Right lobe of liver (tissue), 6 donors: ENCODE measurements at regions not wholly inside any gene's neighbourhood (a gene's known extent, or its start where the extent isn't known, plus 50 kb on each side); places are given as distances from the start of the nearest gene placed in this dataset.

ENCODE experiments used
- ATAC-seq, 4 donors: fragments of 200-7000 bp; cut with Tn5 transposase; one replicate each; pipeline ENCODE4 v1.9.1; 2020; ENCODE audit warnings: mild to moderate bottlenecking in 4 of 4, moderate library complexity in 4 of 4
- DNase-seq, 3 donors: peaks; one replicate each; pipeline ENCODE4 v3.0.0-alpha.2; 2020
- H3K27ac ChIP-seq, 3 donors: fragments of 200-600 bp; one replicate each; pipeline ENCODE4 v1.8.0; 2022
- H3K27me3 ChIP-seq, 2 donors: fragments of 200-600 bp; one replicate each; pipeline ENCODE4 v1.8.0; 2022
- H3K36me3 ChIP-seq, 4 donors: fragments of 200-600 bp; sonication (generic) in 1 of 4; one replicate each; pipeline versions ENCODE4 v1.5.1 to v1.8.0; 2017 to 2022; ENCODE audit warnings: control low read depth in 1 of 4
- H3K4me1 ChIP-seq, 4 donors: fragments of 200-600 bp; sonication (generic) in 1 of 4; one replicate each; pipeline versions ENCODE4 v1.5.1 to v1.8.0; 2017 to 2022; ENCODE audit warnings: control low read depth in 1 of 4
- H3K4me3 ChIP-seq, 3 donors: fragments of 200-600 bp; one replicate each; pipeline ENCODE4 v1.8.0; 2022
- H3K9me3 ChIP-seq, 4 donors: fragments of 200-600 bp; sonication (generic) in 1 of 4; one replicate each; pipeline versions ENCODE4 v1.5.1 to v1.8.0; 2017 to 2022; ENCODE audit warnings: control low read depth in 1 of 4
- POLR2A ChIP-seq: fragments of 450-650 bp; IDR thresholded peaks from one replicate; pipeline ENCODE4 v1.6.1; 2017; ENCODE audit warnings: antibody characterized with exemption, mild to moderate bottlenecking
- WGBS: methylation state at CpG from one replicate; pipeline ENCODE4 v1.1.6; 2018; ENCODE audit warnings: low coverage, low lambda C conversion rate; ENCODE audit not compliant: insufficient coverage; ENCODE audit errors: missing lambda C conversion rate; 5-methylcytosine and 5-hydroxymethylcytosine counted together
- intact Hi-C, 2 donors: fragments of 100-400 bp; cut with DNase I; formaldehyde crosslinking; loops; one replicate each; pipeline versions ENCODE4 v1.11.2 to v1.14.1; 2022
- TF ChIP-seq, protein P1 (sequence below), 4 donors: fragments of 200-600 bp in 3 of 4; fragments of 450-650 bp in 1 of 4; IDR thresholded peaks; one replicate each; pipeline versions ENCODE4 v1.5.1 to v1.8.0; 2016 to 2022; ENCODE audit warnings: antibody characterized with exemption in 4 of 4, mild to moderate bottlenecking in 2 of 4
- donor health status: DM: no; HTN: yes; CAD: no.
- donor health status: DM: no; HTN: no; CAD: no.
- donor health status: DM: no; HTN: no; CAD: no.
- donor health status: DM: no; HTN: yes; CAD: no.
- donor health status: DM: no; HTN: yes; CAD: no.

DNA sequence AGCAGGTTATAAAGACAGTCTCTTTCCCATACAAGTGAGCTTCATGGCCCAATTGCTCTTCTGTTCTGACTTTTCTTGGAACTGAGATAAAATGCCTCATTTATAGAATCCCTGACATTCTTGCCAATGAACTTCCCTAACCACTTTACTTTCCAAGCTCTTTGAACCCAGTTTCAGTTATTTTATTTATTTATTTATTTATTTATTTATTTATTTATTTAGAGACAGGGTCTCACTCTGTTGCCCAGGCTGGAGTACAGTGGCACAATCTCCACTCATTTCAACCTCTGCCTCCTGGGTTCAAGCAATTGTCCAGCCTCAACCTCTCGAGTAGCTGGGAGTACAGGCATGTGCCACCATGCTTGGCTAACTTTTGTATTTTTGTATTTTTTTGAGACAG, 138.5 kb upstream of the ZNF184 start:
- Histone ChIP-seq H3K4me3 (no peak overlapping the region), H3K27ac (no peak overlapping the region), H3K9me3 (no peaks in the 10 kb centered on the region), H3K27me3 (no peaks in the 10 kb centered on the region), H3K4me1 (no peaks in the 10 kb centered on the region), H3K36me3 (no peaks in the 10 kb centered on the region)
- 63% methylated on average over 1 of the region's 1 CpG for WGBS
- DNase-seq (no peak), ATAC-seq (no peak)
- TF ChIP-seq POLR2A = no peak
- TF ChIP-seq, protein P1, sequence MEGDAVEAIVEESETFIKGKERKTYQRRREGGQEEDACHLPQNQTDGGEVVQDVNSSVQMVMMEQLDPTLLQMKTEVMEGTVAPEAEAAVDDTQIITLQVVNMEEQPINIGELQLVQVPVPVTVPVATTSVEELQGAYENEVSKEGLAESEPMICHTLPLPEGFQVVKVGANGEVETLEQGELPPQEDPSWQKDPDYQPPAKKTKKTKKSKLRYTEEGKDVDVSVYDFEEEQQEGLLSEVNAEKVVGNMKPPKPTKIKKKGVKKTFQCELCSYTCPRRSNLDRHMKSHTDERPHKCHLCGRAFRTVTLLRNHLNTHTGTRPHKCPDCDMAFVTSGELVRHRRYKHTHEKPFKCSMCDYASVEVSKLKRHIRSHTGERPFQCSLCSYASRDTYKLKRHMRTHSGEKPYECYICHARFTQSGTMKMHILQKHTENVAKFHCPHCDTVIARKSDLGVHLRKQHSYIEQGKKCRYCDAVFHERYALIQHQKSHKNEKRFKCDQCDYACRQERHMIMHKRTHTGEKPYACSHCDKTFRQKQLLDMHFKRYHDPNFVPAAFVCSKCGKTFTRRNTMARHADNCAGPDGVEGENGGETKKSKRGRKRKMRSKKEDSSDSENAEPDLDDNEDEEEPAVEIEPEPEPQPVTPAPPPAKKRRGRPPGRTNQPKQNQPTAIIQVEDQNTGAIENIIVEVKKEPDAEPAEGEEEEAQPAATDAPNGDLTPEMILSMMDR (IDR thresholded peaks at IDR 0.05) = no peak
- intact Hi-C loops = no loop called here

DNA sequence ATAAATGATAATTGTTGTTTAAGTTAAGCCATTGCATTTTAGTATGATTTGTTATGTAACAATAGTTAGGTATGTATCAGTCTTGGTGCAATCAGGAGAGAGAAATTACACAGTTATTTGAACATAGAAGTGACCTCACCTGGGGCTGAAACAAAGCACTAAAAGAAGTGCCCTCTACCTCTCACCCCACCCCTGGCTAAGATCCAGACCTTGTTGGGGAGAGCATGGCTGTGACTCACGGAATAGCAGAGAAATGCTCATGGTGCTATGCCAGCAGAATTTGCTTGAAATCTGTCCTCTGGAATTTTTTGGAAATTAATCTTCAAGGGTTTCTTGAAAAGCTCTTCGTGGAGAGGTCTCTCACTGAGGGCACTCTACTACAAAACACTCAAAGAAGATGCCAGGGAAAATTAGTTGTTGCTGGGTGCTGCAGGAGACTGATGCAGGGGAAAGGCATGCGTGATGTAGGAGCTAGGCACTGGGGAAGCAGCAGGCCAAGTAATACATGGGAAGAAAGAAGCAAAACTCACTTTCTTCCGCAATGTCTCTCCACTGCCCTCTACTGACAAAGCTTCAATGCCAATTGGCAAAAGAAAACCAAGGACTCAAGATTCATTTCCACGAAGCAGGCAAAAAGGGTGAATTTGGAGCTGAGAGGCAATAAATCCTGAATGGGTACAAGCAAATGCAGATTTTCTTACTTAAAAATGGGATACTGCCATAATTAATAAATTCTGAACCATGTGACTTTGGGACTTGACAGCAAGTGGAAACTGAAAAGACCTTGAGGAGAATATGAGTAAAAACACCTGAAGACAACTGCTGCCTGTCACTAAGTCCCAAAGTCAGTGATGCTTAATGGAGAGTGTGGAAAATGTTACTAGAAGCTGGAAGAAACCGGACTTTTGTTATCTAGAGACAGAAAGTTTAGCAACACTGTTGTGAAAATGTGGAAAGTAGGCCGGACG, 136.3 kb upstream of the ZNF184 start:
- H3K9me3 ChIP-seq = no peaks in the 10 kb centered on the region
- H3K4me3 ChIP-seq = no peak overlapping the region
- ATAC-seq (peak; percentile 46 to 62 (median 54)), DNase-seq (no peak)
- no peaks in the 10 kb centered on the region for H3K36me3 ChIP-seq
- TF ChIP-seq, protein P1 (IDR thresholded peaks at IDR 0.05) = peak; percentile 24 to 65 (median 64)
- TF ChIP-seq POLR2A = no peak
- no peaks in the 10 kb centered on the region for H3K4me1 ChIP-seq
- intact Hi-C loops = no loop called here
- H3K27ac ChIP-seq = no peak overlapping the region
- WGBS = 46% methylated on average over 8 of the region's 8 CpGs
- peaks cover 0 to 4% of the 10 kb centered on the region in 2 donors for H3K27me3 ChIP-seq

DNA sequence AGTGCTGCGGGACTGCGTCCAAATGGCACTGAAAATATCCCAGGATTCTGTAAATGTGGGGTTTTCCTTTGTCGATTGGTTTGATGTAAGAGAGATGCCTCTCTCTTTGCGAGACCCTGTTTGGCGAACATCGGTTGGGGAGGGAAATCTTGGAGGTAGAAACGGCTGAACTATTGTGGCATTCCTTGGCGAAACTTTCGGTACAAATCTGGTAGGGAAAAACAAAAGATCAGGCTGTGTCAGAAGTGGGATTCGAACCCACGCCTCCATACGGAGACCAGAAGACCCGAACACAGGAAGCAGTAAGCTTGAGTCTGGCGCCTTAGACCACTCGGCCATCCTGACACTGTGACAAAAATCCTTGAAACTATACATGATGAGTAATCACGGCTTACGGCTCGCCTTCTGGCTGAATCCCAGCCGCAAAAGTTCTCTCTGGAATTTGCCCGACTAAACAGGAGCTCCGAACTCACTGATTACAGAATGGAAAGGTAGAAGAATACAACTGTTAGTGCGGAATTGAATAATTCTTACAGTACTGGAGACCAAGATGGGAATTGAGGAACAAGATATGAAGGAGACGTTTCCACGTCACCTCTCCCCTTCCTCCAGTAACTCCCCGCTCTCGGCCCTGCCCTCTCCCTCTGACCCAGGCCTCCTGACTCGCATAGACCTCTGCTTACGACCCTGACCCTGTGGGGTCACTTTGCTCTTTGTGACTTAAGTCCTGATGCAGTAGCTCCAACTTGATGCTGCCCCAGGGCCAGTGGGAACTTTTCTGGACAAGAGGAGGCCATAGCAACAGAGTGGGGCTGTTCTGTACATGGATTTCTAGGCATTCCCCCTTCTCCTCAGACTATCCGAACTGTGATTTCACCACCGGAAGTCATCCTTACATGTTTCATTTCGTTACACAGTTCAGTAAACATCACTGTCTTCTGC, 132.8 kb upstream of the ZNF184 start:
- no peak for TF ChIP-seq POLR2A
- TF ChIP-seq, protein P1 (IDR thresholded peaks at IDR 0.05) = no peak
- Histone ChIP-seq H3K4me3 (no peak overlapping the region), H3K36me3 (no peaks in the 10 kb centered on the region), H3K4me1 (no peaks in the 10 kb centered on the region), H3K9me3 (no peaks in the 10 kb centered on the region), H3K27me3 (peaks cover 0 to 9% of the 10 kb centered on the region in 2 donors), H3K27ac (no peak overlapping the region)
- 7% methylated on average over 29 of the region's 31 CpGs for WGBS
- intact Hi-C loops = no loop called here
- ATAC-seq (no peak), DNase-seq (no peak)

DNA sequence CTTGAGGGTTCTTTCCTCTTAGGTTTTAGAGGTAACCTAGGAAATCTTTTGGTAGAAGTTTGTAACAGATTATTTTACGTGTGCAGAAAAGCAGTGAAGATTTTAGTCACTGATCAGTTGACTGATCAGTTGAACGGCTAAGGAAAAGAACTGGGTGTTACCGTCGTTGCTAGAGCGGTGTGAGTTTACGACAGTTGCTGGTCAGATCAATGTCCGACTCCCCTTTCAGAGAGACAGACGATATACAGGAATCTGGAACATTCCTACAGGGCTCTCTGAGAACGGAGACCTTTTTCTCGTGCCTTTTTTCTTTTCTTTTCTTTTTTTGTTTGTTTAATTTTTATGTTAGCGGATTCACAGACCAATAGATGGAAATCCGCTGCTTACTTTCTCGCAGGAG, 132.1 kb upstream of the ZNF184 start:
- TF ChIP-seq POLR2A = no peak
- TF ChIP-seq, protein P1 (IDR thresholded peaks at IDR 0.05) = no peak
- intact Hi-C loops = no loop called here
- H3K4me1 ChIP-seq = no peaks in the 10 kb centered on the region
- ATAC-seq (no peak), DNase-seq (no peak)
- 3% methylated on average over 13 of the region's 13 CpGs for WGBS
- no peak overlapping the region for H3K4me3 ChIP-seq
- peaks cover 0 to 9% of the 10 kb centered on the region in 2 donors for H3K27me3 ChIP-seq
- H3K27ac ChIP-seq = no peak overlapping the region
- no peaks in the 10 kb centered on the region for H3K9me3 ChIP-seq
- no peaks in the 10 kb centered on the region for H3K36me3 ChIP-seq
